A549 (cell line): ENCODE measurements at regions not wholly inside any gene's neighbourhood (a gene's known extent, or its start where the extent isn't known, plus 50 kb on each side); places are given as distances from the start of the nearest gene placed in this dataset.

Source experiments
- ATAC-seq, 2 experiments: fragments of 200-7000 bp in 1 of 2; fragments of >200 bp in 1 of 2; cut with Nextera tagmentation in 1 of 2; cut with Tn5 transposase in 1 of 2; 3 replicates each; pipeline versions ENCODE4 v1.8.0 to v1.9.1; 2018 to 2020; ENCODE audit warnings: mild to moderate bottlenecking in 1 of 2, moderate library complexity in 1 of 2
- CTCF ChIA-PET: fragments of 300-600 bp; sonication (Branson Sonifier 250); formaldehyde crosslinking; extraction: SDS; loops from one replicate; lab custom pipeline; 2021; ENCODE audit warnings: antibody characterized with exemption, inconsistent platforms; lab: Yijun Ruan, JAX
- POLR2A ChIA-PET: fragments of 350-600 bp; formaldehyde crosslinking; extraction: SDS; loops from one replicate; lab custom pipeline; 2021; ENCODE audit warnings: antibody characterized with exemption, inconsistent platforms; lab: Yijun Ruan, JAX
- DNase-seq, 2 experiments: peaks; one replicate each; pipeline versions ENCODE4 v3.0.0 to v3.0.0-alpha.2; 2011 to 2016; ENCODE audit warnings: low read depth in 1 of 2, low spot score in 1 of 2
- FAIRE-seq: peaks from 2 replicates; lab custom pipeline; 2011; peaks lifted over from hg19 to GRCh38; lab: Jason Lieb, UNC
- H3K27ac ChIP-seq, 2 experiments: fragments of >200 bp; sonication (Bioruptor Twin); formaldehyde crosslinking; 3 replicates each; pipeline ENCODE4 v1.5.1; 2016 to 2017
- H3K4me1 ChIP-seq: fragments of >200 bp; sonication (Bioruptor Twin); formaldehyde crosslinking; 3 replicates; pipeline ENCODE4 v1.6.1; 2016
- H3K4me2 ChIP-seq: fragments of >200 bp; sonication (Bioruptor Twin); formaldehyde crosslinking; 3 replicates; pipeline ENCODE4 v1.6.1; 2016
- H3K4me3 ChIP-seq: fragments of >200 bp; sonication (Bioruptor Twin); formaldehyde crosslinking; 3 replicates; pipeline ENCODE4 v1.5.1; 2016
- H3K9me3 ChIP-seq: fragments of >200 bp; sonication (Bioruptor Twin); formaldehyde crosslinking; 3 replicates; pipeline ENCODE4 v1.6.1; 2016
- ATOH8 ChIP-seq: fragments of 250-450 bp; sonication (Bioruptor Pico); IDR thresholded peaks from 2 replicates; pipeline ENCODE4 v1.5.0; 2020; ENCODE audit warnings: low read depth, mild to moderate bottlenecking, moderate library complexity
- CBX2 ChIP-seq: fragments of 200-600 bp; sonication (generic); IDR thresholded peaks from 2 replicates; pipeline ENCODE4 v1.6.1; 2016; ENCODE audit warnings: low read depth, mild to moderate bottlenecking, borderline replicate concordance
- CBX8 ChIP-seq: fragments of 200-600 bp; sonication (generic); IDR thresholded peaks from 2 replicates; pipeline ENCODE4 v1.6.1; 2016
- CHD4 ChIP-seq: fragments of 200-600 bp; sonication (generic); IDR thresholded peaks from 2 replicates; pipeline ENCODE4 v1.6.1; 2016; ENCODE audit warnings: antibody characterized with exemption, mild to moderate bottlenecking, borderline replicate concordance
- E2F6 ChIP-seq: IDR thresholded peaks from 2 replicates; pipeline ENCODE4 v1.6.1; 2012; ENCODE audit warnings: low read depth, borderline replicate concordance
- FOXS1 ChIP-seq: fragments of 250-450 bp; sonication (Bioruptor Pico); IDR thresholded peaks from 2 replicates; pipeline ENCODE4 v1.5.0; 2020; ENCODE audit warnings: mild to moderate bottlenecking, moderate library complexity
- JUN ChIP-seq, 2 experiments: fragments of >200 bp; sonication (Bioruptor Twin); formaldehyde crosslinking; IDR thresholded peaks; 2 replicates in 1 of 2; 3 replicates in 1 of 2; pipeline ENCODE4 v1.6.1; 2016 to 2017
- MAFK ChIP-seq: fragments of 450-650 bp; IDR thresholded peaks from 2 replicates; pipeline ENCODE4 v1.6.1; 2014; ENCODE audit not compliant: partially characterized antibody
- NFE2L2 ChIP-seq: fragments of 150-350 bp; conservative IDR thresholded peaks from 2 replicates; pipeline ENCODE4 v1.6.1; 2014; ENCODE audit warnings: low read length
- NPAS2 ChIP-seq: fragments of 250-450 bp; sonication (Bioruptor Pico); IDR thresholded peaks from 2 replicates; pipeline ENCODE4 v1.8.0; 2022; ENCODE audit warnings: mild to moderate bottlenecking, moderate library complexity, borderline replicate concordance
- PBX3 ChIP-seq: IDR thresholded peaks from 2 replicates; pipeline ENCODE4 v1.6.1; 2012
- SMC3 ChIP-seq: fragments of >200 bp; sonication (Bioruptor Twin); formaldehyde crosslinking; IDR thresholded peaks from 3 replicates; pipeline ENCODE4 v1.6.1; 2018; ENCODE audit warnings: inconsistent platforms
- TP53 ChIP-seq: fragments of 250-450 bp; sonication (Bioruptor Pico); IDR thresholded peaks from 2 replicates; pipeline ENCODE4 v1.5.0; 2021; ENCODE audit warnings: mild to moderate bottlenecking, moderate library complexity
- ZC3H11A ChIP-seq: fragments of 450-650 bp; IDR thresholded peaks from 2 replicates; pipeline ENCODE4 v1.6.1; 2014; ENCODE audit warnings: antibody characterized with exemption, mild to moderate bottlenecking
- ZFP36 ChIP-seq: fragments of 450-650 bp; IDR thresholded peaks from 2 replicates; pipeline ENCODE4 v1.6.1; 2014; ENCODE audit warnings: borderline replicate concordance; ENCODE audit not compliant: partially characterized antibody
- ZSCAN20 ChIP-seq: fragments of 250-450 bp; sonication (Bioruptor Pico); IDR thresholded peaks from 2 replicates; pipeline ENCODE4 v1.8.0; 2022; ENCODE audit warnings: mild to moderate bottlenecking, moderate library complexity
- WGBS: methylation state at CpG from one replicate; pipeline ENCODE4 v1.1.6; 2017; ENCODE audit errors: missing lambda C conversion rate; 5-methylcytosine and 5-hydroxymethylcytosine counted together
- TF ChIP-seq, protein P1 (sequence below): fragments of >200 bp; sonication (Bioruptor Twin); formaldehyde crosslinking; IDR thresholded peaks from 3 replicates; pipeline ENCODE4 v1.6.1; 2016
- TF ChIP-seq, protein P2 (sequence below): fragments of 250-450 bp; sonication (Bioruptor Pico); IDR thresholded peaks from 2 replicates; pipeline ENCODE4 v1.5.0; 2021; ENCODE audit warnings: mild to moderate bottlenecking, moderate library complexity, borderline replicate concordance

DNA sequence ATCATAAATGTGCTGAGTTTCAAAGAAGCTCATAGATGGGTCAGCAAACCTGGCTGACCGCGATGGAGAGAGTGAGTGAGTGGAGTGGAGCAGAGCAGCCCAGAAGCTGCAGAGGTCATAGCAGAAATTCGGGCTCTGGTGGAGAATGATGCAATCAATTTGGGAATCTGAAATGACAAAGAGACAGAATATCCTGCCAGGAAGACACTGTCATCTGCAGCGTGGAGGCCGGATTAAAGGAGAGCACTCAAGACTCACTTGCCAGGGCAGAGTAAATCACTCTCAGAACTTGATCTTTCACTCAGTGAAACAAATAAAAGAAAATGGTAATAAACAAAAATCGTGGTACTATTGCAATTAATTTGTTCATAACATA is 109.6 kb upstream of the RREB1 start:
- ChIA-PET CTCF (no interaction called here), POLR2A (no interaction called here)
- no peaks in the 10 kb centered on the region for H3K4me1 ChIP-seq
- 64% methylated on average over 6 of the region's 6 CpGs for WGBS
- FAIRE-seq, result no peak
- no peak overlapping the region for H3K4me2 ChIP-seq
- no peak for DNase-seq
- TF ChIP-seq NFE2L2, result no peak
- no peak overlapping the region for H3K27ac ChIP-seq
- no peaks in the 10 kb centered on the region for H3K9me3 ChIP-seq
- H3K4me3 ChIP-seq, result no peak overlapping the region
- ATAC-seq, result no peak

DNA sequence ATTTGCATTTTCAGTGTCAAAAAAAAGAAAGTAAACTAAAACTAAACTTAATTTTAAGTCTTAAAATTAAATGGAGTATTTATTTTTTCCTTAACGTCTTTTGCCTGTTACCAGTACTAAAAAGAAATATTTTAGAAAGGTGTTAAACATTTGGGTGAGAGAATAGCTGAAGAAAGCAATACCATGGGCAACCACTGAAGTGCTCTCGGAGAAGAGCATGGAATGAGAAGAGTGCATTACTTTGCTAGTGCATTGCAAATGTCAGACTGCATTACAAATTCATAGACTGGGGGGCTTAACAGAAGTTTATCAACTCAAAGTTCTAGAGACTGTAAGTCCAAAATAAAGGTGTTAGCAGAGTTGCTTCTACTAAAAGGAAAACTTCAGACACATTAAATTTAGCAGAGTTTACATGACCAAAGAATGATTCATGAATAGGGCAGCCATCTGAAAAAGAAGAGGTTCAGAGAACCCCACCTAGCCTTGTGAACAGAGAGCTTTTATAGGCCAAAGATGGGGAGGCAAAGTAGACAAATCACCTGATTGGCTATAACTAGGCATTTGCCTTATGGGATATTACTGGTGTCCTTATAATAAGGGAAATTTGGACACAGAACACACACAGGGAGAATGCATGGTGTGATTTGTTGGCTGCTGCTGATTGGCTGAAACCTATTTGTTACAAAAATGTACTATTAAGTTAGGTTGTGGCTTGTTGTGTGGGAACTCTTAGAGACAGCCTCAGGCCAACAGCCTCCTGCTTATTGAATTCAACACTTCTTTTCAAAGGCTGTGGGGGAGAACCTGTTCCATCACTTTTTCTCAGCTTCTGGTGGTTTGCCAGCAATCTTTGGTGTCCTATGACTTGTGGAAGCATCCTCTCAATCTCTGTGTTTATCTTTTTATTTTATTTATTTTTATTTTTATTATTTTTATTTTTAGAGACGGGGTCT is 106.7 kb upstream of the RREB1 start:
- no peak for FAIRE-seq
- POLR2A ChIA-PET, result no interaction called here
- no peak overlapping the region for H3K4me2 ChIP-seq
- TF ChIP-seq, protein P1, sequence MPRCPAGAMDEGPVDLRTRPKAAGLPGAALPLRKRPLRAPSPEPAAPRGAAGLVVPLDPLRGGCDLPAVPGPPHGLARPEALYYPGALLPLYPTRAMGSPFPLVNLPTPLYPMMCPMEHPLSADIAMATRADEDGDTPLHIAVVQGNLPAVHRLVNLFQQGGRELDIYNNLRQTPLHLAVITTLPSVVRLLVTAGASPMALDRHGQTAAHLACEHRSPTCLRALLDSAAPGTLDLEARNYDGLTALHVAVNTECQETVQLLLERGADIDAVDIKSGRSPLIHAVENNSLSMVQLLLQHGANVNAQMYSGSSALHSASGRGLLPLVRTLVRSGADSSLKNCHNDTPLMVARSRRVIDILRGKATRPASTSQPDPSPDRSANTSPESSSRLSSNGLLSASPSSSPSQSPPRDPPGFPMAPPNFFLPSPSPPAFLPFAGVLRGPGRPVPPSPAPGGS, result no peak
- TF ChIP-seq, all 56 proteins: peak for 0
- H3K4me1 ChIP-seq, result no peaks in the 10 kb centered on the region
- CTCF ChIA-PET, result interaction anchor here (1.4 to 1.7 kb wide), 2 partner anchors 19 to 30 kb away, joined by 3 to 4 read pairs; no protein-coding TSS in a partner anchor
- WGBS, result 66% methylated on average over 3 of the region's 3 CpGs
- no peak for DNase-seq
- no peaks in the 10 kb centered on the region for H3K9me3 ChIP-seq
- ATAC-seq, result no peak
- no peak overlapping the region for H3K27ac ChIP-seq
- H3K4me3 ChIP-seq, result no peak overlapping the region

GRCh38 chr6:7003041-7003440 is 104.7 kb upstream of the RREB1 start:
- CTCF ChIA-PET, result no interaction called here
- no peaks in the 10 kb centered on the region for H3K9me3 ChIP-seq
- H3K4me1 ChIP-seq, result no peaks in the 10 kb centered on the region
- DNase-seq, result no peak
- no peak for TF ChIP-seq CBX2
- TF ChIP-seq CBX8, result no peak
- TF ChIP-seq, protein P2, sequence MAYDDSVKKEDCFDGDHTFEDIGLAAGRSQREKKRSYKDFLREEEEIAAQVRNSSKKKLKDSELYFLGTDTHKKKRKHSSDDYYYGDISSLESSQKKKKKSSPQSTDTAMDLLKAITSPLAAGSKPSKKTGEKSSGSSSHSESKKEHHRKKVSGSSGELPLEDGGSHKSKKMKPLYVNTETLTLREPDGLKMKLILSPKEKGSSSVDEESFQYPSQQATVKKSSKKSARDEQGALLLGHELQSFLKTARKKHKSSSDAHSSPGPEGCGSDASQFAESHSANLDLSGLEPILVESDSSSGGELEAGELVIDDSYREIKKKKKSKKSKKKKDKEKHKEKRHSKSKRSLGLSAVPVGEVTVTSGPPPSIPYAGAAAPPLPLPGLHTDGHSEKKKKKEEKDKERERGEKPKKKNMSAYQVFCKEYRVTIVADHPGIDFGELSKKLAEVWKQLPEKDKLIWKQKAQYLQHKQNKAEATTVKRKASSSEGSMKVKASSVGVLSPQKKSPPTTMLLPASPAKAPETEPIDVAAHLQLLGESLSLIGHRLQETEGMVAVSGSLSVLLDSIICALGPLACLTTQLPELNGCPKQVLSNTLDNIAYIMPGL (CRISPR knock-in tag), result no peak
- TF ChIP-seq ATOH8 (CRISPR knock-in tag), result no peak
- TF ChIP-seq ZSCAN20 (CRISPR knock-in tag), result no peak
- TF ChIP-seq FOXS1 (CRISPR knock-in tag), result no peak
- TF ChIP-seq NFE2L2, result no peak
- TF ChIP-seq ZC3H11A, result no peak
- TF ChIP-seq TP53 (CRISPR knock-in tag), result no peak
- no peak for TF ChIP-seq NPAS2 (CRISPR knock-in tag)
- TF ChIP-seq SMC3, result no peak
- no peak for TF ChIP-seq JUN (IDR thresholded peaks at IDR 0.05)
- TF ChIP-seq E2F6, result no peak
- no peak for TF ChIP-seq CHD4
- TF ChIP-seq MAFK, result no peak
- no peak for TF ChIP-seq ZFP36
- no peak for TF ChIP-seq PBX3
- TF ChIP-seq, all 56 proteins: peak for 0
- FAIRE-seq (no peak), ATAC-seq (no peak)
- Histone ChIP-seq H3K4me2 (no peak overlapping the region), H3K4me3 (no peak overlapping the region), H3K27ac (no peak overlapping the region)
- WGBS, result 84% methylated on average over 9 of the region's 9 CpGs
- POLR2A ChIA-PET, result no interaction called here
